Lower leg skin (tissue), 4 donors: ENCODE measurements at regions not wholly inside any gene's neighbourhood (a gene's known extent, or its start where the extent isn't known, plus 50 kb on each side); places are given as distances from the start of the nearest gene placed in this dataset.

Source experiments
- DNase-seq, 2 donors: peaks; one replicate each; pipeline ENCODE4 v3.0.0-alpha.2; 2019; ENCODE audit warnings: low spot score in 2 of 2
- H3K4me3 ChIP-seq: fragments of 200-600 bp; sonication (generic); 2 replicates; pipeline ENCODE4 v1.5.1; 2017; ENCODE audit warnings: mild to moderate bottlenecking, low read depth; ENCODE audit not compliant: poor library complexity, severe bottlenecking
- CTCF ChIP-seq, 3 donors: fragments of 450-650 bp; IDR thresholded peaks; one replicate each; pipeline ENCODE4 v1.5.1; 2016; ENCODE audit warnings: antibody characterized with exemption in 3 of 3, mild to moderate bottlenecking in 3 of 3, moderate library complexity in 2 of 3
- POLR2A ChIP-seq, 2 donors: fragments of 450-650 bp; IDR thresholded peaks; one replicate each; pipeline ENCODE4 v1.6.1; 2016 to 2017; ENCODE audit warnings: antibody characterized with exemption in 2 of 2, mild to moderate bottlenecking in 1 of 2, moderate library complexity in 1 of 2
- WGBS, 2 donors: methylation state at CpG; one replicate each; pipeline ENCODE4 v1.1.5; 2018; 5-methylcytosine and 5-hydroxymethylcytosine counted together
- intact Hi-C: fragments of 100-400 bp; cut with DNase I; formaldehyde crosslinking; loops from one replicate; pipeline ENCODE4 v1.15.0; 2023; ENCODE audit warnings: low total_unique reads

DNA sequence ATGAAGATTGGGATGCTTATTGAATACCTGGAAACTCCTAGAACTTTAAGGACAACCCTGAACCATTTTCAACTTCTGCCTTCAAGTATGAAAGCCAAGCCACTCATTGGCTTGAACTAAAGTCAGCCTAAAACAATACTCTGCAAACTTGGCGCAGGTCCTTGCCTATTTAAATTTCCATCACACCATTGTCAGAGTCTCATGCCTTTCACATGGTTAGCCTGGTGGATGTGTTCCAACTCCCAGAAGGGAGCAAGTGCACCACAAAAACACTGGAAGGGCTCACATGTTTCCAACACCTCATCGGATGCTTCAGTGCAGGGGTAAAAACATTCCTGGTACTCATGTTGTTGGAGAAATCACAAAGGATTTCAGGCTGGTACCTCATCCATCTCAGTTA lies 511.6 kb upstream of the MDFIC2 start:
- H3K4me3 ChIP-seq: no peak overlapping the region
- WGBS, 2 donors: 45 to 54% methylated on average over 2 of the region's 2 CpGs
- intact Hi-C loops: no loop called here
- TF ChIP-seq POLR2A (IDR thresholded peaks at IDR 0.05) (no peak), CTCF (IDR thresholded peaks at IDR 0.05) (no peak)
- DNase-seq: peak in 1 of 2 donors; percentile 26

DNA sequence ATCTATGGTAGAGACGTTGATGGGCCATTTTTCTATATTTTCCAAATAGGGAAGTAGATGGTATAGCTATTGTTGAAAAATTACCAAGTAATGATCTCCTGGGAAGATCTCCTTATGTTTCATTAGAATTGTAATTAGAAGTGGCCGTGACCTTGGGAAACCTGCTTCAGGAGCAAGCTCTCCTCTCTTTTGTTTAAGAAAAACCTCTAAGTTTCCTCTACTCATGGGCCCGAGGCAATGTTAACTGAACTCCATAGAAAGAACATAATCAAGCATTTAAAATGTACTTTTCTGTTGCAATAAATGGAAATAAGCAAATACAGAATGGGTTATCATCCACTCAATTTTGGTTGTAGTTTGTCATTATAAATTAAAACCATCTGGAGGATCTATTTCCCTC lies 511.2 kb upstream of the MDFIC2 start:
- TF ChIP-seq POLR2A (IDR thresholded peaks at IDR 0.05) (no peak), CTCF (IDR thresholded peaks at IDR 0.05) (no peak)
- intact Hi-C loops: no loop called here
- no peak overlapping the region for H3K4me3 ChIP-seq
- no peak for DNase-seq
- 84 to 87% methylated on average over 3 of the region's 3 CpGs for whole genome bisulfite sequencing, 2 donors

DNA sequence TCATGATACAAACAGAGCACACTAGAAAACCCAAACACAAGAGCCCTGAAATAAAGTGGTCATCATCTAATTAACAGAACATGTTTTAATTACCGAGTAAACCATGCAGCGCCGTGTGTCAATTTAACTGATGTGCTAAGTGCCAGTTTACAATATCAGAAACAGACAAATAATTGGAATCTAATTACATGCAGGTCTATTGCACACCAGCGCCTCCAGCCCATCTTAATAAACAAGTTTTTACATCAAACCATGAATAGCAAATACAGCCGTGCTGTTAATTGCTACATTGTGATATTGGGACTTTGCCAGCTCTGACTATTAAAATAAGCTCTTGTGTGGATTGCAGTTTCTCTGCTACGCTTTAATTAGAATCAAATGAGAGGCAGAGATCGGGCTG lies 510.2 kb upstream of the MDFIC2 start:
- no peak overlapping the region for H3K4me3 ChIP-seq
- WGBS, 2 donors: 47 to 50% methylated on average over 7 of the region's 7 CpGs
- TF ChIP-seq CTCF (IDR thresholded peaks at IDR 0.05) (no peak), POLR2A (IDR thresholded peaks at IDR 0.05) (no peak)
- DNase-seq: no peak
- intact Hi-C loops: no loop called here

DNA sequence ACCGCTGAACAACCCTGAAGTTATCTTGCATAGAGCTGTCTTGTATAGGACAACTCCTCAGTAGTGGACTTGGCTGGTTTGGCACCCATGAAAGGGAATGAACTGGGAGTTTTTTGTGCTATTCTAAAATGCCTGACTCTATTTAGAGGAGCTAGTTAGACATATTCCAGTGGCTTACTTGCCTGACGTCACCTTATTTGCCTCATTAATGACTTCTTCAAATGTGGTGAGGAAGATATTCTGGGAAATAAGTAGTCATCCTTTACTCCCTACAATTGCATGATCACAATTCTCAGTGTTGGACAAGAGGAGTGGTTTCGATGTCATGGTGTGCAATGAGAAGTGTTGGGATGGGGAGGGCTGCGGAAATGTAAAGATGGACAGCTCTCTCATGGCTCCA lies 509.2 kb upstream of the MDFIC2 start:
- no peak overlapping the region for H3K4me3 ChIP-seq

GRCh38 chr3:70820397-70820796 lies 508.0 kb upstream of the MDFIC2 start:
- 64 to 79% methylated on average over 1 of the region's 1 CpG for WGBS, 2 donors

More for the DNA sequence above, 509.2 kb upstream of the MDFIC2 start:
- 94 to 95% methylated on average over 4 of the region's 4 CpGs for WGBS, 2 donors
- no peak for DNase-seq
- intact Hi-C loops: no loop called here
- no peak for TF ChIP-seq CTCF (IDR thresholded peaks at IDR 0.05)

More at GRCh38 chr3:70820397-70820796, 508.0 kb upstream of the MDFIC2 start:
- no peak overlapping the region for H3K4me3 ChIP-seq
- intact Hi-C loops: no loop called here
- no peak for DNase-seq
- TF ChIP-seq CTCF (IDR thresholded peaks at IDR 0.05) (no peak), POLR2A (IDR thresholded peaks at IDR 0.05) (no peak)
